ENCODE measurements at regions not wholly inside any gene's neighbourhood (a gene's known extent, or its start where the extent isn't known, plus 50 kb on each side); places are given as distances from the start of the nearest gene placed in this dataset.

- Histone ChIP-seq H4K20me1 (replicated peaks; ENCODE audit: control insufficient read depth, extremely low read depth, insufficient read depth, low read length) (no peaks in the 10 kb centered on the region), H3K27me3 (ENCODE audit: control insufficient read depth in 2 of 2, insufficient read depth in 2 of 2, low read length in 2 of 2) (no peaks in the 10 kb centered on the region), H2AFZ (ENCODE audit: low read depth, low read length) (no peak overlapping the region), H3K27ac (ENCODE audit: insufficient read depth, low read depth, low read length) (no peak overlapping the region), H3K9me3 (replicated peaks; ENCODE audit: control insufficient read depth, insufficient read depth, low read length) (no peaks in the 10 kb centered on the region), H3K79me2 (ENCODE audit: control insufficient read depth, insufficient read depth, low read length) (no peaks in the 10 kb centered on the region), H3K4me3 (replicated peaks in 1 of 3; ENCODE audit: insufficient read depth in 1 of 3, low read depth in 1 of 3, low read length in 3 of 3) (no peak overlapping the region), H3K9me1 (replicated peaks; ENCODE audit: control insufficient read depth, extremely low read depth, insufficient read depth, low read length) (no peaks in the 10 kb centered on the region), H3K9ac (replicated peaks; ENCODE audit: extremely low read depth, insufficient read depth, low read length) (no peak overlapping the region), H3K4me1 (ENCODE audit: control insufficient read depth, extremely low read depth, insufficient read depth, low read length) (no peaks in the 10 kb centered on the region), H3K4me2 (ENCODE audit: insufficient read depth, low read length) (no peak overlapping the region), H3K36me3 (ENCODE audit: control insufficient read depth in 2 of 2, extremely low read depth in 1 of 2, insufficient read depth in 2 of 2, low read length in 2 of 2) (no peaks in the 10 kb centered on the region)
- no peak for FAIRE-seq
- intact Hi-C loops (cut with micrococcal nuclease), result no loop called here
- CTCF ChIA-PET, result no interaction called here
- no peak for TF ChIP-seq POLR2AphosphoS5 (IDR thresholded peaks at IDR 0.05; ENCODE audit: insufficient read depth, low read depth, low read length)
- no peak for TF ChIP-seq MAX (IDR thresholded peaks at IDR 0.05; ENCODE audit: insufficient read depth, insufficient read length)
- TF ChIP-seq EZH2 (IDR thresholded peaks at IDR 0.05; ENCODE audit: borderline replicate concordance, low read depth, low read length, severe bottlenecking), result no peak
- no peak for TF ChIP-seq JUN (IDR thresholded peaks at IDR 0.05; ENCODE audit: borderline replicate concordance, insufficient read depth, insufficient read length, low read depth)
- TF ChIP-seq CTCF (IDR thresholded peaks at IDR 0.05; ENCODE audit: extremely low read depth in 1 of 2, insufficient read depth in 1 of 2, low read depth in 1 of 2, low read length in 2 of 2), result no peak
- TF ChIP-seq MYC (IDR thresholded peaks at IDR 0.05; ENCODE audit: low read depth, low read length), result no peak
- TF ChIP-seq POLR2A (IDR thresholded peaks at IDR 0.05; ENCODE audit: low read depth, low read length), result no peak
- TF ChIP-seq GATA2 (IDR thresholded peaks at IDR 0.05; ENCODE audit: insufficient read depth, insufficient read length, low read depth, low read length), result no peak
- TF ChIP-seq FOS (IDR thresholded peaks at IDR 0.05; ENCODE audit: borderline replicate concordance, insufficient read depth, low read length), result no peak
- dilution Hi-C loops (cut with MboI; ENCODE audit: extremely low pct_ligation_motif_present, low sequenced_read_pairs), result no loop called here
- POLR2A ChIA-PET, result no interaction called here
- DNase-seq (ENCODE audit: low read depth, low spot score), result no peak
- no TSS peak for BruUV-seq (replicated peaks)
Measured at GRCh38 chr5:159835548-159835947, 80.7 kb upstream of the ADRA1B start.
